ENCODE measurements at regions not wholly inside any gene's neighbourhood (a gene's known extent, or its start where the extent isn't known, plus 50 kb on each side); places are given as distances from the start of the nearest gene placed in this dataset.

- no peak for TF ChIP-seq CTCF (IDR thresholded peaks at IDR 0.05; ENCODE audit: low read length)
- no peak for TF ChIP-seq EZH2 (IDR thresholded peaks at IDR 0.05; ENCODE audit: borderline replicate concordance, low read length)
These were observed 205.1 kb downstream of the PCSK1 start for GRCh38 chr5:96227957-96228356.
